HepG2 (cell line): ENCODE measurements at regions not wholly inside any gene's neighbourhood (a gene's known extent, or its start where the extent isn't known, plus 50 kb on each side); places are given as distances from the start of the nearest gene placed in this dataset.

Experiments
- ATAC-seq: fragments of 200-7000 bp; cut with Tn5 transposase; 3 replicates; pipeline ENCODE4 v1.9.1; 2020; ENCODE audit warnings: mild to moderate bottlenecking, moderate library complexity
- BruUV-seq: library from RNA; stranded (reverse); fragments of 400-500 nt; replicated peaks from 2 replicates; lab custom pipeline; 2021; lab: Mats Ljungman, UMichigan
- CTCF ChIA-PET: fragments of 300-600 bp; formaldehyde crosslinking; extraction: SDS; loops from one replicate; lab custom pipeline; 2021; ENCODE audit warnings: low total read pairs, inconsistent platforms, low intra/inter-chr PET ratio; lab: Yijun Ruan, JAX
- POLR2A ChIA-PET: fragments of 350-600 bp; sonication (Branson Sonifier 250); formaldehyde crosslinking; loops from one replicate; lab custom pipeline; 2020; ENCODE audit warnings: antibody characterized with exemption, inconsistent platforms; lab: Yijun Ruan, JAX
- DNase-seq: peaks from one replicate; pipeline ENCODE4 v3.0.0-alpha.2; 2015; ENCODE audit warnings: low spot score
- FAIRE-seq: peaks from 3 replicates; lab custom pipeline; 2011; peaks lifted over from hg19 to GRCh38; lab: Jason Lieb, UNC
- H2AFZ ChIP-seq: one replicate; pipeline ENCODE4 v1.6.1; 2011; ENCODE audit warnings: low read length, inconsistent platforms
- H3K27ac ChIP-seq: fragments of 300-600 bp; 3 replicates; pipeline ENCODE4 v1.8.0; 2011; ENCODE audit warnings: mixed run types, mild to moderate bottlenecking, mixed read lengths, low read length, inconsistent platforms; ENCODE audit not compliant: insufficient read depth; ENCODE audit errors: extremely low read length
- H3K27me3 ChIP-seq, 2 experiments: fragments of 200-600 bp in 1 of 2; 2 replicates in 1 of 2; 3 replicates in 1 of 2; pipeline versions ENCODE4 v1.6.0 to v1.8.0; 2011; ENCODE audit warnings: low read length in 2 of 2, mild to moderate bottlenecking in 2 of 2, moderate library complexity in 2 of 2, inconsistent platforms in 1 of 2; ENCODE audit not compliant: insufficient read depth in 2 of 2, control insufficient read depth in 1 of 2
- H3K36me3 ChIP-seq, 2 experiments: fragments of 200-600 bp in 1 of 2; replicated peaks in 1 of 2; 2 replicates in 1 of 2; 3 replicates in 1 of 2; pipeline versions ENCODE4 v1.5.1 to v1.8.0; 2011; ENCODE audit warnings: low read length in 2 of 2, inconsistent platforms in 1 of 2; ENCODE audit not compliant: insufficient read depth in 2 of 2, control insufficient read depth in 1 of 2
- H3K4me1 ChIP-seq: 2 replicates; pipeline ENCODE4 v1.5.1; 2012; ENCODE audit warnings: low read length, inconsistent platforms; ENCODE audit not compliant: insufficient read depth
- H3K4me2 ChIP-seq: 2 replicates; pipeline ENCODE4 v1.6.0; 2011; ENCODE audit warnings: low read depth, low read length, inconsistent platforms
- H3K4me3 ChIP-seq, 3 experiments: fragments of 200-600 bp in 1 of 3; sonication (generic), shearing (Covaris generic) in 1 of 3; replicated peaks in 1 of 3; 2 replicates each; pipeline ENCODE4 v1.5.1; 2011 to 2016; ENCODE audit warnings: low read length in 3 of 3, inconsistent platforms in 2 of 3, low read depth in 2 of 3, mild to moderate bottlenecking in 2 of 3, control low read depth in 1 of 3, mixed read lengths in 1 of 3; ENCODE audit not compliant: insufficient read depth in 1 of 3
- H3K79me2 ChIP-seq: one replicate; pipeline ENCODE4 v1.6.1; 2011; ENCODE audit warnings: low read length, inconsistent platforms; ENCODE audit not compliant: insufficient read depth
- H3K9ac ChIP-seq: 2 replicates; pipeline ENCODE4 v1.6.0; 2011; ENCODE audit warnings: mild to moderate bottlenecking, low read depth, low read length, inconsistent platforms; ENCODE audit not compliant: insufficient read depth
- H3K9me3 ChIP-seq: 2 replicates; pipeline ENCODE4 v1.5.1; 2012; ENCODE audit warnings: mild to moderate bottlenecking, low read length
- H4K20me1 ChIP-seq: 2 replicates; pipeline ENCODE4 v1.6.0; 2011; ENCODE audit warnings: inconsistent platforms, mild to moderate bottlenecking, low read length, moderate library complexity; ENCODE audit not compliant: insufficient read depth
- ATF7 ChIP-seq, 2 experiments: fragments of 450-650 bp in 1 of 2; sonication (generic) in 1 of 2; formaldehyde crosslinking in 1 of 2; IDR thresholded peaks; 2 replicates each; pipeline versions ENCODE4 v1.4.0 to v1.6.1; 2016 to 2020; ENCODE audit warnings: antibody characterized with exemption in 1 of 2, mild to moderate bottlenecking in 1 of 2, missing genetic modification reagents in 1 of 2
- BATF2 ChIP-seq: sonication (generic); formaldehyde crosslinking; IDR thresholded peaks from 2 replicates; pipeline ENCODE4 v1.8.0; 2022; ENCODE audit warnings: mild to moderate bottlenecking, missing genetic modification reagents, moderate library complexity
- BORCS8-MEF2B ChIP-seq: sonication (generic); formaldehyde crosslinking; IDR thresholded peaks from 2 replicates; pipeline ENCODE4 v1.8.0; 2022; ENCODE audit warnings: mild to moderate bottlenecking, missing genetic modification reagents
- CBX1 ChIP-seq: IDR thresholded peaks from one replicate; pipeline ENCODE4 v1.6.1; 2016; ENCODE audit warnings: antibody characterized with exemption, low read depth
- HDAC2 ChIP-seq: sonication (generic); formaldehyde crosslinking; IDR thresholded peaks from 2 replicates; pipeline ENCODE4 v1.4.0; 2020; ENCODE audit warnings: missing genetic modification reagents
- TAF15 ChIP-seq: fragments of 200-400 bp; formaldehyde crosslinking; IDR thresholded peaks from one replicate; pipeline ENCODE4 v1.6.1; 2018; ENCODE audit warnings: mild to moderate bottlenecking, low read depth, low read length; ENCODE audit not compliant: poor library complexity, severe bottlenecking
- TCF12 ChIP-seq, 2 experiments: fragments of 450-650 bp in 1 of 2; sonication (generic) in 1 of 2; formaldehyde crosslinking in 1 of 2; IDR thresholded peaks; 2 replicates each; pipeline versions ENCODE4 v1.6.1 to v1.8.0; 2017 to 2022; ENCODE audit warnings: antibody characterized with exemption in 1 of 2, mild to moderate bottlenecking in 1 of 2, missing genetic modification reagents in 1 of 2, moderate library complexity in 1 of 2
- ZBTB2 ChIP-seq: sonication (generic); formaldehyde crosslinking; IDR thresholded peaks from 2 replicates; pipeline ENCODE4 v1.8.0; 2022; ENCODE audit warnings: low read depth, missing genetic modification reagents
- ZBTB4 ChIP-seq: sonication (generic); formaldehyde crosslinking; IDR thresholded peaks from 2 replicates; pipeline ENCODE4 v1.4.0; 2020; ENCODE audit warnings: missing genetic modification reagents, mild to moderate bottlenecking, borderline replicate concordance
- ZNF17 ChIP-seq: sonication (generic); formaldehyde crosslinking; IDR thresholded peaks from 2 replicates; pipeline ENCODE4 v1.5.0; 2020; ENCODE audit warnings: mild to moderate bottlenecking, missing genetic modification reagents
- ZNF251 ChIP-seq: sonication (generic); formaldehyde crosslinking; IDR thresholded peaks from 2 replicates; pipeline ENCODE4 v1.9.0; 2021; ENCODE audit warnings: mild to moderate bottlenecking, missing genetic modification reagents
- ZNF530 ChIP-seq: sonication (generic); formaldehyde crosslinking; IDR thresholded peaks from 2 replicates; pipeline ENCODE4 v1.5.0; 2020; ENCODE audit warnings: low read depth, mild to moderate bottlenecking, missing genetic modification reagents
- WGBS: methylation state at CpG from one replicate; pipeline ENCODE4 v1.1.6; 2017; ENCODE audit warnings: low lambda C conversion rate; 5-methylcytosine and 5-hydroxymethylcytosine counted together
- in situ Hi-C: cut with HindIII; loops from 2 replicates; pipeline ENCODE4 v1.10.0; 2017; ENCODE audit warnings: low pct_unique_long_range_greater_than_20kb; ENCODE audit not compliant: extremely low pct_ligation_motif_present
- intact Hi-C: fragments of 100-400 bp; cut with micrococcal nuclease; formaldehyde crosslinking; loops from one replicate; pipeline ENCODE4 v1.10.0; 2022; ENCODE audit not compliant: unreplicated experiment

- DNase-seq: no peak
- Histone ChIP-seq H3K4me3 (no peak overlapping the region), H3K9me3 (no peaks in the 10 kb centered on the region), H3K9ac (no peak overlapping the region), H3K36me3 (no peaks in the 10 kb centered on the region), H3K4me1 (no peaks in the 10 kb centered on the region)
- POLR2A ChIA-PET: no interaction called here
- CTCF ChIA-PET: no interaction called here
- TF ChIP-seq TAF15 (no peak), TCF12 (IDR thresholded peaks at IDR 0.05) (no peak), TCF12 (CRISPR knock-in tag; IDR thresholded peaks at IDR 0.05) (no peak), ZBTB2 (CRISPR knock-in tag) (no peak), BATF2 (CRISPR knock-in tag) (no peak), ZNF17 (no peak), ZBTB4 (no peak), HDAC2 (CRISPR knock-in tag) (no peak), CBX1 (no peak), ZNF530 (CRISPR knock-in tag) (no peak), ZNF251 (CRISPR knock-in tag) (no peak), BORCS8-MEF2B (no peak), ATF7 (IDR thresholded peaks at IDR 0.05) (no peak), ATF7 (CRISPR knock-in tag; IDR thresholded peaks at IDR 0.05) (no peak)
- TF ChIP-seq, all 625 proteins: peak for 0
- in situ Hi-C loops (no loop called here), intact Hi-C loops (no loop called here)
- BruUV-seq: no TSS peak
- Histone ChIP-seq H2AFZ (no peak overlapping the region), H3K4me2 (no peak overlapping the region), H4K20me1 (no peaks in the 10 kb centered on the region), H3K79me2 (no peaks in the 10 kb centered on the region), H3K27me3 (peaks cover 0 to 21% of the 10 kb centered on the region in 2 experiments; a peak in 3 of 5 replicates), H3K27ac (no peak overlapping the region)
- no peak for FAIRE-seq
- no peak for ATAC-seq
- WGBS: 25% methylated on average over 4 of the region's 4 CpGs
These were observed 67.2 kb downstream of the TMEM30B start for GRCh38 chr14:61213920-61214319.
